Erythroblast (primary cell): ENCODE measurements at regions not wholly inside any gene's neighbourhood (a gene's known extent, or its start where the extent isn't known, plus 50 kb on each side); places are given as distances from the start of the nearest gene placed in this dataset.

Experiments
- GATA1 ChIP-seq: IDR thresholded peaks from 2 replicates; pipeline ENCODE4 v1.6.1; 2011; ENCODE audit warnings: low read depth, mild to moderate bottlenecking, control low read depth, low read length, moderate library complexity
- POLR2A ChIP-seq: IDR thresholded peaks from 2 replicates; pipeline ENCODE4 v1.6.1; 2011; ENCODE audit warnings: mild to moderate bottlenecking, low read length

- TF ChIP-seq POLR2A (no peak), GATA1 (no peak)
These were observed 424.6 kb upstream of the GBE1 start for GRCh38 chr3:82186017-82186416.
